ENCODE measurements at regions not wholly inside any gene's neighbourhood (a gene's known extent, or its start where the extent isn't known, plus 50 kb on each side); places are given as distances from the start of the nearest gene placed in this dataset.

DNA sequence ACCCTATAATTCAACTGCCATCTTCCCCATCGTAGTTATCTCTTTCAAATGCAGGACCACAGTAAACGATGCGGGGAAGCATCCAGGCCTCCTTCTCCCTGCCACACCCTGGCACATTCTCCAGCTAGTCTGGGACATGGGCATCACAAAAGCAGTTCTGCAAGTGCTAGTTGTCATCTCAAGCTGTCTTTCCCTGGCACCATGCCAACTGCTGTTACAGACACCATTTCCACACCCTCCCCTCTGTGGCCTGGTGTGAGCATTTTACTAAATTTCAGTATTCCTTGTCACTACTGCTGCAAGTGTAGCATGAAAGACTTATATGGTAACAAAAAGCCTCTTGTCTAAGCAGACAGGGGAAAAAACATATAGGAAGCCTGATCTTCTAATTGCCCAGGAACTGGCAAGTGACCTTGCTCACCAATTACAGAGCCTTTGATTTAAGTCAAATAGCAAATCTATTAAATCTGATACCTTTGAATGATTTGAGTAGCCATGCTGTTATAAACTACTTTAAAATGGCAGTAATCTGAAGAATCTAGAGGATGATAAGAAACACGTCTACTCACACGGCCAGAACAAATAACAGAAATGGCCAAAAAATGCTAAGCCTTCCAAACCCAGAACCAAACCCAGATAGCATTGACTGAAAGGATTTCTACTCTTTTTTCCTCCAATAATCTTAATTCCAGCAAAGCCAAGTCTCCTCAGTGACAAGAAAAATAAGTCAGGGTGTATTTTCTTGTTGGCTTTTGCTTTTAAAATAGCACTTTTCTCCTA, 179.0 kb downstream of the NUFIP1 start:
- peaks cover 0 to 12% (median 2%) of the 10 kb centered on the region in 4 donors for H3K4me1 ChIP-seq

DNA sequence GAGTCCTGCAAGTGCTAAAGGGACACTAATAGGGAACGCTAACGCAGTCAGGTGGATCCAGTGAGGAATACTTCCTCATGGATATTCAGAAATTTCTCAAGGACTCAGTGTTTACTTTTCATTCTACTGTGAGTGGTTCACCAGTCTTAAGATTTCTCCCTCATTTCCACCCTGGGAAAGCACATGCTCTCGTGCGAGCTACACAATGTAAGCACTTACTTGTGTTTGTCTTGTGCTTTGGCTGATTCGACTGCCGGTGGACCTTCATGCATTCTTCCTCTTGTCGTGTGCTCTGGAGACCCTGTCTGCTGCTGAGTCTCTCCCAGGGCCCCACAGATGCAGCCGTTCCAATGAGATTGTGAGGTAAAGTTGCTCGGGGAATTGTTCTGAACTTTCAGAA, 180.1 kb downstream of the NUFIP1 start:
- H3K27ac ChIP-seq: no peak overlapping the region
- 89 to 91% methylated on average over 7 to 9 of the region's 9 CpGs for WGBS, 2 donors (ENCODE audit: low coverage in 1 of 2)
- in situ Hi-C loops (cut with MboI; ENCODE audit: low pct_ligation_motif_present in 1 of 4, low pct_unique_long_range_greater_than_20kb in 1 of 4, low sequenced_read_pairs in 3 of 4): no loop called here

More for the DNA sequence above, 179.0 kb downstream of the NUFIP1 start:
- intact Hi-C loops (cut with DNase I; ENCODE audit: low total_unique reads) (no loop called here), in situ Hi-C loops (cut with MboI; ENCODE audit: low pct_ligation_motif_present in 1 of 4, low pct_unique_long_range_greater_than_20kb in 1 of 4, low sequenced_read_pairs in 3 of 4) (no loop called here)
- H3K9me3 ChIP-seq: no peaks in the 10 kb centered on the region
- WGBS, 2 donors (ENCODE audit: low coverage in 1 of 2): 38 to 49% methylated on average over 4 to 5 of the region's 5 CpGs
- DNase-seq: peak; percentile 46
- no peaks in the 10 kb centered on the region for H3K36me3 ChIP-seq
- no peak overlapping the region for H3K4me3 ChIP-seq
- no peak overlapping the region for H3K27ac ChIP-seq
- no peaks in the 10 kb centered on the region for H3K27me3 ChIP-seq
- no peak for TF ChIP-seq POLR2A (IDR thresholded peaks at IDR 0.05)
- TF ChIP-seq, protein P1, sequence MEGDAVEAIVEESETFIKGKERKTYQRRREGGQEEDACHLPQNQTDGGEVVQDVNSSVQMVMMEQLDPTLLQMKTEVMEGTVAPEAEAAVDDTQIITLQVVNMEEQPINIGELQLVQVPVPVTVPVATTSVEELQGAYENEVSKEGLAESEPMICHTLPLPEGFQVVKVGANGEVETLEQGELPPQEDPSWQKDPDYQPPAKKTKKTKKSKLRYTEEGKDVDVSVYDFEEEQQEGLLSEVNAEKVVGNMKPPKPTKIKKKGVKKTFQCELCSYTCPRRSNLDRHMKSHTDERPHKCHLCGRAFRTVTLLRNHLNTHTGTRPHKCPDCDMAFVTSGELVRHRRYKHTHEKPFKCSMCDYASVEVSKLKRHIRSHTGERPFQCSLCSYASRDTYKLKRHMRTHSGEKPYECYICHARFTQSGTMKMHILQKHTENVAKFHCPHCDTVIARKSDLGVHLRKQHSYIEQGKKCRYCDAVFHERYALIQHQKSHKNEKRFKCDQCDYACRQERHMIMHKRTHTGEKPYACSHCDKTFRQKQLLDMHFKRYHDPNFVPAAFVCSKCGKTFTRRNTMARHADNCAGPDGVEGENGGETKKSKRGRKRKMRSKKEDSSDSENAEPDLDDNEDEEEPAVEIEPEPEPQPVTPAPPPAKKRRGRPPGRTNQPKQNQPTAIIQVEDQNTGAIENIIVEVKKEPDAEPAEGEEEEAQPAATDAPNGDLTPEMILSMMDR (IDR thresholded peaks at IDR 0.05): no peak
- no peak for TF ChIP-seq POLR2AphosphoS5 (IDR thresholded peaks at IDR 0.05)
- no peak for TF ChIP-seq EP300 (IDR thresholded peaks at IDR 0.05; ENCODE audit: low read depth)

DNA sequence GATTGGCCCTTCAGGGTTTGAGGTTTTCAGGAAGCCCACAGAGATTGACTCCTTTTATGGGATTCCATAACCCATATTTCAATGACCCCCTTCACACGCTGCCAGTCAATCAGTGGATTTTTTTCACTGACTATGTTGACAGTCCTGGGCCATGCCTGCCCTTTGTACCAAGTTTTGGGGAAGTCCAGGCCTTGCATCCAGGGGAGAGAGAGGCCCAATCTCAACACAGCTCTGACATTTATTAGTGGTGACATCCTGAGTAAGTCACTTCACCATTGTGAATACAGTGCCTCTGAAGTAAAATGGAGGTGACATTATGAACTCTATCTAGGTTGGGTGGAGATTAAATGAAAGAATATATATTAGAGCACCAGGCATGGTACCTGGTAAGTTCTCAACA, 181.1 kb downstream of the NUFIP1 start:
- no peaks in the 10 kb centered on the region for H3K36me3 ChIP-seq
- no peak overlapping the region for H3K27ac ChIP-seq
- TF ChIP-seq POLR2AphosphoS5 (IDR thresholded peaks at IDR 0.05) (no peak), EP300 (IDR thresholded peaks at IDR 0.05; ENCODE audit: low read depth) (no peak), POLR2A (IDR thresholded peaks at IDR 0.05) (no peak)
- TF ChIP-seq, protein P1 (IDR thresholded peaks at IDR 0.05): no peak
- H3K27me3 ChIP-seq: no peaks in the 10 kb centered on the region
- H3K4me3 ChIP-seq: no peak overlapping the region
- in situ Hi-C loops (cut with MboI; ENCODE audit: low pct_ligation_motif_present in 1 of 4, low pct_unique_long_range_greater_than_20kb in 1 of 4, low sequenced_read_pairs in 3 of 4): no loop called here
- no peak for DNase-seq
- intact Hi-C loops (cut with DNase I; ENCODE audit: low total_unique reads): no loop called here
- H3K9me3 ChIP-seq: no peaks in the 10 kb centered on the region
- WGBS, 2 donors (ENCODE audit: low coverage in 1 of 2): 80 to 100% methylated on average over 1 of the region's 1 CpG
- H3K4me1 ChIP-seq: no peaks in the 10 kb centered on the region

More for the DNA sequence above, 180.1 kb downstream of the NUFIP1 start:
- intact Hi-C loops (cut with DNase I; ENCODE audit: low total_unique reads): no loop called here
- peaks cover 0 to 10% (median 2%) of the 10 kb centered on the region in 4 donors for H3K4me1 ChIP-seq
- H3K36me3 ChIP-seq: no peaks in the 10 kb centered on the region
- no peak for DNase-seq
- no peak overlapping the region for H3K4me3 ChIP-seq
- no peaks in the 10 kb centered on the region for H3K9me3 ChIP-seq
- TF ChIP-seq, protein P1 (IDR thresholded peaks at IDR 0.05): no peak
- TF ChIP-seq POLR2A (IDR thresholded peaks at IDR 0.05): no peak
- no peak for TF ChIP-seq POLR2AphosphoS5 (IDR thresholded peaks at IDR 0.05)
- TF ChIP-seq EP300 (IDR thresholded peaks at IDR 0.05; ENCODE audit: low read depth): no peak
- H3K27me3 ChIP-seq: no peaks in the 10 kb centered on the region

DNA sequence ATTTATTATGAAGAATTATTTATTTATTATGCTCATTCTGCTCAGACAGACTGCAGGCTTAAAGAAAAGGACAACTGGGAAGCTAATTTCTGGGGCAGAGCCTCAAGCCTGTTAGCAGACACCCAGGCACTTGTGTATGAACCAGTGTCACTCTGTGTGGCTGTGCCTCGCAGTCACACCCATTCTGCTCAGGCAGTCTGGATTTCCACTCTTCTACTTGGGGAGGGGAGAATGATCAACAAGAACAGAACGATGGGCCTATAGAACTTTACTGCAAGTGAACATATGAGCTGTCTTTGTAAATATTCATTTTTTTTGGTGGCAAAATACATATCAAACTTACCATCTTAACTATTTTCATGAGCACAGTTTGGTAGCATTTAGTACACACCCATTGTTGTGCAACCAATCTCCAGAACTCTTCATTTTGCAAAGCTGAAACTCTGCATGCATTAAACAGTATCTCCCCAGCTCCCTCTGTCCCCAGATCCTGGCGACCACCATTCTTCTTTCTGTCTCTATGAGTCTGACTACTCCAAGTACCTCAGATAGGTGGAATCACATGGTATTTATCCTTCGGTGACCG, 181.7 kb downstream of the NUFIP1 start:
- TF ChIP-seq POLR2A (IDR thresholded peaks at IDR 0.05): no peak
- TF ChIP-seq, protein P1 (IDR thresholded peaks at IDR 0.05): no peak
- no peak for TF ChIP-seq EP300 (IDR thresholded peaks at IDR 0.05; ENCODE audit: low read depth)
- in situ Hi-C loops (cut with MboI; ENCODE audit: low pct_ligation_motif_present in 1 of 4, low pct_unique_long_range_greater_than_20kb in 1 of 4, low sequenced_read_pairs in 3 of 4) (no loop called here), intact Hi-C loops (cut with DNase I; ENCODE audit: low total_unique reads) (no loop called here)
- Histone ChIP-seq H3K4me3 (no peak overlapping the region), H3K36me3 (no peaks in the 10 kb centered on the region), H3K27ac (no peak overlapping the region), H3K27me3 (no peaks in the 10 kb centered on the region), H3K4me1 (no peaks in the 10 kb centered on the region), H3K9me3 (no peaks in the 10 kb centered on the region)
- WGBS, 2 donors (ENCODE audit: low coverage in 1 of 2): 88 to 93% methylated on average over 4 to 5 of the region's 5 CpGs
- DNase-seq: no peak
